ENCODE measurements at regions not wholly inside any gene's neighbourhood (a gene's known extent, or its start where the extent isn't known, plus 50 kb on each side); places are given as distances from the start of the nearest gene placed in this dataset.

- CTCF ChIA-PET = no interaction called here
- no peaks in the 10 kb centered on the region for H3K4me1 ChIP-seq (ENCODE audit: control insufficient read depth, insufficient read depth, low read length)
- TF ChIP-seq CTCF (IDR thresholded peaks at IDR 0.05) (no peak), POLR2AphosphoS5 (IDR thresholded peaks at IDR 0.05; ENCODE audit: low read depth, low read length) (no peak), TCF7L2 (IDR thresholded peaks at IDR 0.05; ENCODE audit: low read depth, low read length) (no peak), REST (IDR thresholded peaks at IDR 0.05; ENCODE audit: insufficient read depth in 1 of 2, low read depth in 2 of 2, low read length in 1 of 2) (no peak), SIN3A (IDR thresholded peaks at IDR 0.05; ENCODE audit: borderline replicate concordance, insufficient read depth, low read depth, low read length) (no peak)
- ATAC-seq (no peak), DNase-seq (ENCODE audit: low read depth, low spot score) (no peak)
- no peak overlapping the region for H3K4me3 ChIP-seq (ENCODE audit: low read depth in 2 of 2, low read length in 2 of 2)
- in situ Hi-C loops (cut with HindIII; ENCODE audit: low pct_unique_long_range_greater_than_20kb, low sequenced_read_pairs) = no loop called here
- H3K36me3 ChIP-seq (ENCODE audit: control insufficient read depth, insufficient read depth, low read length) = no peaks in the 10 kb centered on the region
- H3K27ac ChIP-seq (ENCODE audit: low read length) = no peak overlapping the region
- H3K27me3 ChIP-seq (ENCODE audit: control insufficient read depth, insufficient read depth, low read length) = no peaks in the 10 kb centered on the region
- POLR2A ChIA-PET = no interaction called here
- no peaks in the 10 kb centered on the region for H3K9me3 ChIP-seq (ENCODE audit: control insufficient read depth, insufficient read depth, low read depth, low read length)
- BruUV-seq (replicated peaks) = no TSS peak
- intact Hi-C loops (cut with micrococcal nuclease; ENCODE audit: unreplicated experiment) = no loop called here
These were observed 162.2 kb downstream of the LRRC30 start for GRCh38 chr18:7393080-7393479.

GRCh38 chr18:7394050-7394659, 163.3 kb downstream of the LRRC30 start:
- no peak overlapping the region for H3K27ac ChIP-seq (ENCODE audit: low read length)
- H3K4me3 ChIP-seq (ENCODE audit: low read depth in 2 of 2, low read length in 2 of 2) = no peak overlapping the region
- no TSS peak for BruUV-seq (replicated peaks)
- in situ Hi-C loops (cut with HindIII; ENCODE audit: low pct_unique_long_range_greater_than_20kb, low sequenced_read_pairs) = no loop called here
- ATAC-seq (no peak), DNase-seq (ENCODE audit: low read depth, low spot score) (no peak)
- no peaks in the 10 kb centered on the region for H3K9me3 ChIP-seq (ENCODE audit: control insufficient read depth, insufficient read depth, low read depth, low read length)
- intact Hi-C loops (cut with micrococcal nuclease; ENCODE audit: unreplicated experiment) = no loop called here
- ChIA-PET CTCF (no interaction called here), POLR2A (interaction anchor here (0.6 kb wide), 1 partner anchor 21 kb away, joined by 9 read pairs; no protein-coding TSS in a partner anchor)
- TF ChIP-seq TCF7L2 (IDR thresholded peaks at IDR 0.05; ENCODE audit: low read depth, low read length) = no peak
- no peak for TF ChIP-seq REST (IDR thresholded peaks at IDR 0.05; ENCODE audit: insufficient read depth in 1 of 2, low read depth in 2 of 2, low read length in 1 of 2)
- TF ChIP-seq SIN3A (IDR thresholded peaks at IDR 0.05; ENCODE audit: borderline replicate concordance, insufficient read depth, low read depth, low read length) = no peak
- TF ChIP-seq POLR2AphosphoS5 (IDR thresholded peaks at IDR 0.05; ENCODE audit: low read depth, low read length) = no peak
- TF ChIP-seq CTCF (IDR thresholded peaks at IDR 0.05) = no peak
- no peaks in the 10 kb centered on the region for H3K27me3 ChIP-seq (ENCODE audit: control insufficient read depth, insufficient read depth, low read length)
- no peaks in the 10 kb centered on the region for H3K4me1 ChIP-seq (ENCODE audit: control insufficient read depth, insufficient read depth, low read length)
- no peaks in the 10 kb centered on the region for H3K36me3 ChIP-seq (ENCODE audit: control insufficient read depth, insufficient read depth, low read length)
